NCI-H1436 treated with DMSO at 0.1 percent for 48 hours (cell line): ENCODE measurements at regions not wholly inside any gene's neighbourhood (a gene's known extent, or its start where the extent isn't known, plus 50 kb on each side); places are given as distances from the start of the nearest gene placed in this dataset.

Experiments
- DNase-seq: peaks from one replicate; lab custom pipeline; 2025; lab: John Stamatoyannopoulos, UW

GRCh38 chr18:1559563-1559962 is 654.9 kb downstream of the ADCYAP1 start:
- no peak for DNase-seq

GRCh38 chr18:1564793-1565192 is 660.1 kb downstream of the ADCYAP1 start:
- no peak for DNase-seq

DNA sequence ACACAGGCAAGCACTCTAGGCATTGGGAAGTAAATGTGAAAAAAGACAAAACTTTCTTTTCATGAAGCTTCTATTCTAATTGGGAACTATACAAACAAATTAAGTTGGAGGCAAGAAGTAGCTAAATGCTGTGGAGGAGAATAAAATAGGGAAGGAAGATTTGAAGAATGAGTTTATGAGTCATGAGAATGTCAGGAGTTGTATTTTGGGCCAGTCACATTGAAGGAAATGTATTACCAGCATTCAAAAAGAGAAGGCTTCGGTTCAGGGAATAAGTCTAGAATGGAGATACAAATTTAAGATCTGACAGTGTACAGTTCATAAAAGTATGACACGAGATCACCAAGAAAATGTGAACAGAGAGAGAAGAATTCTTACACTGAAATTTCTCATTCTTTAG is 666.5 kb downstream of the ADCYAP1 start:
- DNase-seq = no peak

- no peak for DNase-seq
Measured at GRCh38 chr18:1573732-1574131, 669.1 kb downstream of the ADCYAP1 start.

- DNase-seq = no peak
Measured at GRCh38 chr18:1575084-1575483, 670.4 kb downstream of the ADCYAP1 start.

- DNase-seq = no peak
Measured at GRCh38 chr18:1578505-1578904, 673.8 kb downstream of the ADCYAP1 start.

DNA sequence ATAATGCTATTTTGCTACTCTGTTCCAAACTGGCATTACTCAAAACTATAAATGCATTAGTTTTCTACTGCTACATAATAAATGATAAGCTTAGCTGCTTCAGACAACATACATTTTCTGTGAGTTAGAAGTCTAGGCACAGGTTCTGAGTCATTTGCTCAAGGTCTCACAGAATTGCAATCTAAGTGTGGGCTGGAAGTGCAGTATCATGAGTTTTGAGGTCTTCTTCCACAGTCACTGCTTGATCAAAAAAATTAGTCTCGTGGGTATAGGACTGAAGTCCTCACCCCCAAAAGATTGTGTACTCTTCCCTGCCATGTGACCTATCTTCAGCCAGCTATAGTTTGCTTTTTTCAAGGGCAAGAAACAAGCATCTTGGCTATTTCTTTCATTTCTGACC is 676.9 kb downstream of the ADCYAP1 start:
- DNase-seq = no peak

DNA sequence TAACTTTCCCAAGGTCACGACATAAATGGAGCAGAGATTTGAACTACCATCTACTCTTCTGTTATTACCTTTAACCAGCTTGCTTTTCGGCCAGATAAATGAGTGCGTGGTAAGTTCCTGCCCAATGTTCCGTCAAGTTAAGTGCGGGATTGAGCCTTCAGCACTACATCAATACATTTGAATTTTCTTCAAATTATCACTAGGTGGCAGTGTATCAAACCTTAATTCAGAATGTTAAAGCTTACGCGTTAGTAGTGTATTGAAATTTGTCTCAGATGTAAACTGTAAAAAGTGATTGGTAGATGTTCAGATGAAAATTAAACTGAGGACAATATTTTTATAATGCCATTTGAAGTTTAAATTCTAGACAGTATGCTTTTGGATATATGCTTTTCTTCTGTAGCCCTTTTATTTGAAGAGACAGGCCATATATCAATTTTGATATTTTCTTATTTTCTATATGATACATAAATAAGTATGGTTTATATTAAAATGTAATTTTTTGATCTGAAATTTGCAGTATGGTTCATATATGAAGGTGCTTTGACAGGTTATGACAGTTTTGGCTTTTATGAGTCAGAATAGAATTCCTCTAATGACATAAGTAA is 681.3 kb downstream of the ADCYAP1 start:
- DNase-seq = no peak

DNA sequence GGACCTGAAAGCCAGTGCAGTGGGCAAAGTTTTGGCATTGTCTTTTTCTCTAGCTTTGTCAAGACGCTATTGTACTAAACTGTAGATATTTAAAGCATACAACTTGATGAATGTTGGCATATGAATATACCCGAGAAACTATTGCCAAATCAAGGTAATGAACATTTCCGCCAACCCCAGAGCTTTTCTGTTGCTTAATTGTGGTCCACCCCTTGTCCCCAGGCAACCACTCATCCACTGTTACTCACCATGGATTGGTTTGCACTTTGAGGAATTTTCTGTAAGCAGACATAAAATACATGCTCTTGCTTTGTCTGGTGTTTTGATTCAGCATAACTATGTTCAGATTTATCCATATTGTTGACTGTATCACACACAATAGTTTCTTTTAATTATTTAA is 688.4 kb downstream of the ADCYAP1 start:
- DNase-seq = no peak

DNA sequence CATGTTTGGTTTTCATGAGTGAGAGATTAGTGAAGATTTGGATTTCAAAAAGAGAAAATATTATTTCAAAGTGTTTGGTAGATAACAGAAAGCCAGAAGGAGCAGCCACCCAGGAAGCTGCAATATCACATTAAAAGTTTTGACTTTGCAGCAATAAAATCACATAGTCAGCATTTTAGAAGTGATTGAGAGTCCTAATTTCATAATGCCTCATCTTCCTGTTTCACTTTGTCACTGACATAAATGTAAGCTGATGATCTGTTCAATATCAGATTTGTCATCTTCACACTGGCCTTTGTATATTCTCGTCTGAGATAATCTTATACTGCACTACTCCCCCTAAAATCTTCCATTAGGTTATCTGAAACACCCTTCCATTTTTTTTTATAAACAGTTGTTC is 690.5 kb downstream of the ADCYAP1 start:
- no peak for DNase-seq

DNA sequence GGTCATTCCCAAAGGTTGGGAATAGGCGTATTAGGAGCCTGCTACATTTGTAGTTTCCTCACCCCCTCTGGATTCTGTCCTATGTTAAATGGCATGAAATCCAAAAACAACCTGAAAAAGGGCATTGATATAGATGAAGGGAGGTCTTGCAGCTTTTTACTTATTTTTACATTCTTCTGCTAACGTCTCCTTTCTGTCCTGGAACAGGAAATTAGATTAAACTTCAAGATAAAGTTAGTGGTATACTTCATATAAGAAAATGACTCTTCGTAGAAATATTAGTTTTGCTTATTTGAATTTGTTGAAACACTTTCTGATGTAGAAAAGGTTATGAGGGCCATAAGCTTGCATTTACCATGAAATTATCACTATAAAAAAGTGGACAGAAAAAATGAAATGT is 694.5 kb downstream of the ADCYAP1 start:
- no peak for DNase-seq

DNA sequence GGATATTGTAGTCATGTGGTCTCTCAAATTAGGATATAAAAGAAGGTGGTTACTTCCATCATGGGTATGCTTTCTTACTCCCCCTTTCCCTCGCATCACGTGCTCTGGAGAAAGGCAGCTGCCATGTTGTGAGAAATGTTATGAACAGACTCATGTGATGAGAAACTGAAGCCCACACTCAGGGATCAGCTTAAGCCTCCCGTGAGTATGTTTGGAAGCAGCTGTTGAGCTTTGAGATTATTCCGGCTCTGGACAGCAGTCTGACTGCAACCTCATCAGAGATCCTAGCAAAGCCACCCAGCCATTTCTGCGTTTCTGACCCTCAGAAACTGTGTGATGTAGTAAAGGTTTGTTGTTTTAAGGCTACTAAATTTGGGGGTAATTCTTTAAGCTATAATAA is 700.1 kb downstream of the ADCYAP1 start:
- no peak for DNase-seq

GRCh38 chr18:1618364-1618763 is 713.7 kb downstream of the ADCYAP1 start:
- DNase-seq = no peak

- no peak for DNase-seq
Measured at GRCh38 chr18:1619507-1619906, 714.8 kb downstream of the ADCYAP1 start.

GRCh38 chr18:1624612-1625011 is 719.9 kb downstream of the ADCYAP1 start:
- no peak for DNase-seq

DNA sequence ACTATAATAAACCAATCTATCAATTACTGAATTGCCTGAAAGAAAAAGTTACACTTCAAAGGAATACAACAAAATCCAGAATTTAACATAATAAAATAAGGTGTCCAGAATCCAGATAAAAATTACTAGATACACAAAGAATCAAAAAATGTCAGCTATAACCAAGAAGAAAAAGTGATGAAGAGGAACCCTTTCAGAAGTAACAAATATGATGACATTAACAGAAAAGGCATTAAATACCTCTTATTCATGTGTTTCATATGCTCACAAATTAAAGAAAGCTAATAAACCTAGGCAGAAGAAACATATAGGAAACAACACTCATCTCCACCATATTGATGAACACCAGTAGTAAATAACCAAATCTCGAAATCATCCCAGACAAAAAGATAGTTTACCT is 722.8 kb downstream of the ADCYAP1 start:
- no peak for DNase-seq

- DNase-seq = no peak
Measured at GRCh38 chr18:1648712-1649111, 744.0 kb downstream of the ADCYAP1 start.

- no peak for DNase-seq
Measured at GRCh38 chr18:1652018-1652417, 747.3 kb downstream of the ADCYAP1 start.

GRCh38 chr18:1653873-1654272 is 749.2 kb downstream of the ADCYAP1 start:
- no peak for DNase-seq

DNA sequence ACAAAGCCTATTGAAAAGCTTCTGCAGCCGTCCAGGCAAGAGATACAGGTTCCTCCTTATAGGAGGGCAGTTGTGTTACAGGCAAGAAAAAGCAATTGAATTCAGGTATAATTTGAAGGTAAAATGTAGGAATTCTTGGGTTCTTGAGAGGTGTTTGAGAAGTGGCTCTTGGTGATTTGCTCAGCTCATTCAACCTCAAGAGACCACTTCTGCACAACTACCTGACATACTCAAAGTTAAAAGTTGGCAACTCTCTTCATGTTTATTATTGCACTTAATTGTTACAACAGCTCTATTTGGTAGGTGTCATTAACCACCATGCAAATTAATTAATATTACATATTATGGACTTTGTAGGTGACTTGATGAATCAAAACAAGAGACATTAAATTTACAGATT is 753.2 kb downstream of the ADCYAP1 start:
- no peak for DNase-seq

DNA sequence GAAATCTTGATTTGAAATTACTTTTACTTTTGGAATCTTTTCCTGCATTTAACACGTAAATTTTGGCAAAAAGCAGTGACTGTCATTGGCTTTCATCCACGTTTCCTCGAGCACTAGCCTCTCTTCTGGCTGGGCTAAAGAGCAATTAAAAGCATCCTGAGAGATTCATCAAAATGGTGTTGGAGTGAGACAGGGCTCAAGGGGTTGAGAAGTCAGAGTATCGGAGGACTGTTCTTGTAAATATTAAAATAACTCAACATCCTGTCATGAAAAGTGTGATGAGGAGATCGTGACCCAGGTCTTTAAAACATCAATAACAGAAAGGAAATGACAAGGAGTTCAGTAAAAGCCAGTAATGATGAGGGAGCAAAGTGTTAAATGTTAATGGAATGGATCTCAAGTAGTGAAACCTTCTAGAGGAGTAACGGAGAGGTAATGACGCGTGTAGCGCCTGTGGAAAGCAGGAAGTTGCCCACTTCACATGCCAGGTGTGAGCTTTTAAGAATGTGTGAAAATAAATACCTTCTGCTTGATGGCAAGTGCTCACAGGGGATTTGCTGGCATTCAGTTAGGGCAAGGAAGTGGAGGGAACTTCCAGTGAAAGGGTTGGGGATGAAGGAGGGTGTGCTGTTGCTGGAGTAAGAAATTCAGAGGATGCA is 754.4 kb downstream of the ADCYAP1 start:
- no peak for DNase-seq

DNA sequence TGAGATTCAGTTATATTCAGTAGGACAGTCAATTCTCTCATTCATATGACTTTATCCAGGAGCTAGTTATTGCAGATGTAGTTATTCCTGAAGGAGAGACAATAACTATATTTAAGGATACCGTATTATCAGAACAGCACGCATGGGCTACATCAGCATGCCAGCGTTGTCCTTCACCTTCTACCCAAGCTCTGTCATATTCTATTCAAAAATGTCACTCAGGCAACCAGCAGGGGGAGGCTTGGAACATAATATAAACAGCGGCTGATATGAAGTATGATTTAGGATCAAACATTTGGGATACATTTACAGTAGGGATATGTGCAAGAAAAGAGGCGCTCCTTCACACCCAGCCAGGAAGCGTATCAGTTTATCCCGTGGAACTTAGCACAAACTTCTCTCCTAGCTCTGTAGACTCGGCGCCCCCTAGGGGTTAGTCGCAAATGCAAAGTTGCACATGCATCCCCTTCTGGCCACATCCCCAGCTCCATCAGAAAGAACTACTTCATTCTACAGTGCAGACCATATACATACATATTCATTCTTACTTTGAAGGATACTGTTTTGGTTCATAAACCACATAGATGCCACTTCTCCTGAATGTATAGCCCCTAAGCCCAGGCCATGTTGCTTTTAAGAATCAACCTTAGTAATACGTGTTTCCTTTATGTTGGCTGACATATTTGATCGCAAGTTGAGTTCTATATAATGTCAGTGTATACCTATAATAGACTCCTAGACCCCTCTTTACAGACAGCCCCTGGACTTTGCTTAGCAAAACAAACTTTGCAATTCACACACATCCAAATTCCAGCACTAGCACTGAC is 759.4 kb downstream of the ADCYAP1 start:
- no peak for DNase-seq

DNA sequence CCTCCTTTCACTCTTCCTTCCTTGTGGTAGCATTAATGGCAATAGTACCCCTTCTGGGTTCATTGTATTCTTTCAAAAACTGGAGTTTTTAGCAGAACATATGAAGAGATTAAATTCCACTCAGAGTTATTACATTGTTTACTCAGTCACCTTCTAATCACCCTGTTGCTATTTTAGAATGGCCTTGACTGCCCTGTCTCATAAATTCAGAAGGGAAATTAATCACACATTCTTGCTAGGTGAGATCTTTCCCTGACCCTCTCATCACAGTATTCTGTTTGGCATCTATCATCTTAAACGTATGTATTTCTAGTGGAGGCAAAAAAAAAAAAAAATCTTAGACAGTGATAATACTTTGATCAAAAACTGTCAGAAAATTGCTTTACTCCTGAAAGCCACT is 760.4 kb downstream of the ADCYAP1 start:
- no peak for DNase-seq
